Liver (tissue), 3 donors: ENCODE measurements at regions not wholly inside any gene's neighbourhood (a gene's known extent, or its start where the extent isn't known, plus 50 kb on each side); places are given as distances from the start of the nearest gene placed in this dataset.

Experiments used
- ATF3 ChIP-seq: IDR thresholded peaks from 2 replicates; pipeline ENCODE4 v1.6.1; 2016; ENCODE audit warnings: antibody characterized with exemption
- CTCF ChIP-seq: fragments of 150-350 bp; IDR thresholded peaks from 2 replicates; pipeline ENCODE4 v1.5.1; 2017; ENCODE audit warnings: improper control_type of control experiment, low read depth, low read length; ENCODE audit not compliant: missing input control
- EGR1 ChIP-seq, 2 donors: IDR thresholded peaks; 2 replicates each; pipeline ENCODE4 v1.6.1; 2016 to 2018; ENCODE audit warnings: antibody characterized with exemption in 2 of 2, low read depth in 2 of 2
- GABPA ChIP-seq, 2 donors: IDR thresholded peaks in 1 of 2; conservative IDR thresholded peaks in 1 of 2; 2 replicates each; pipeline ENCODE4 v1.6.1; 2016; ENCODE audit warnings: antibody characterized with exemption in 2 of 2, mild to moderate bottlenecking in 1 of 2, moderate library complexity in 1 of 2
- MAX ChIP-seq: IDR thresholded peaks from 2 replicates; pipeline ENCODE4 v1.6.1; 2016; ENCODE audit warnings: antibody characterized with exemption
- NR2F2 ChIP-seq: IDR thresholded peaks from 2 replicates; pipeline ENCODE4 v1.6.1; 2016; ENCODE audit warnings: antibody characterized with exemption
- RAD21 ChIP-seq, 2 donors: IDR thresholded peaks; 2 replicates each; pipeline ENCODE4 v1.6.1; 2016; ENCODE audit warnings: antibody characterized with exemption in 2 of 2, mild to moderate bottlenecking in 2 of 2
- TAF1 ChIP-seq: conservative IDR thresholded peaks from 2 replicates; pipeline ENCODE4 v1.6.1; 2016; ENCODE audit warnings: antibody characterized with exemption, mild to moderate bottlenecking
- YY1 ChIP-seq: IDR thresholded peaks from 2 replicates; pipeline ENCODE4 v1.6.1; 2016; ENCODE audit warnings: antibody characterized with exemption, mild to moderate bottlenecking
- donor health status: healthy.
- donor health status: healthy.

GRCh38 chr18:78368726-78369125 lies 610.9 kb upstream of the SALL3 start:
- TF ChIP-seq MAX (no peak), GABPA (IDR thresholded peaks at IDR 0.05 in 1 of 2, conservative IDR thresholded peaks at IDR 0.05 in 1 of 2) (no peak), CTCF (no peak), YY1 (no peak), ATF3 (no peak), RAD21 (IDR thresholded peaks at IDR 0.05) (no peak), TAF1 (no peak), EGR1 (IDR thresholded peaks at IDR 0.05; ENCODE audit: low read depth in 2 of 2) (no peak), NR2F2 (no peak)
